NT2/D1 (cell line): ENCODE measurements at regions not wholly inside any gene's neighbourhood (a gene's known extent, or its start where the extent isn't known, plus 50 kb on each side); places are given as distances from the start of the nearest gene placed in this dataset.

Source experiments
- DNase-seq: peaks from one replicate; pipeline ENCODE4 v3.0.0-alpha.2; 2011; ENCODE audit warnings: low read depth, low spot score
- H3K27me3 ChIP-seq: 2 replicates; pipeline ENCODE4 v1.6.0; 2011; ENCODE audit warnings: mild to moderate bottlenecking; ENCODE audit not compliant: insufficient read length, insufficient read depth
- H3K36me3 ChIP-seq: 2 replicates; pipeline ENCODE4 v1.6.1; 2011; ENCODE audit warnings: mild to moderate bottlenecking, low read length, mixed read lengths; ENCODE audit not compliant: insufficient read depth, insufficient read length
- H3K4me1 ChIP-seq: 2 replicates; pipeline ENCODE4 v1.5.1; 2011; ENCODE audit not compliant: insufficient read depth, insufficient read length
- H3K4me3 ChIP-seq: 2 replicates; pipeline ENCODE4 v1.5.1; 2011; ENCODE audit warnings: low read depth; ENCODE audit not compliant: insufficient read length
- H3K9ac ChIP-seq: 2 replicates; pipeline ENCODE4 v1.6.0; 2011; ENCODE audit warnings: low read depth; ENCODE audit not compliant: insufficient read length
- H3K9me3 ChIP-seq: 2 replicates; pipeline ENCODE4 v1.5.1; 2011; ENCODE audit warnings: mild to moderate bottlenecking, low read length; ENCODE audit not compliant: insufficient read depth
- SUZ12 ChIP-seq: IDR thresholded peaks from 2 replicates; pipeline ENCODE4 v1.6.1; 2011; ENCODE audit not compliant: insufficient read length, insufficient read depth; ENCODE audit errors: extremely low read depth
- YY1 ChIP-seq: IDR thresholded peaks from 2 replicates; pipeline ENCODE4 v1.6.1; 2011; ENCODE audit not compliant: insufficient read length, insufficient read depth
- ZNF274 ChIP-seq: IDR thresholded peaks from 2 replicates; pipeline ENCODE4 v1.6.1; 2011; ENCODE audit warnings: mild to moderate bottlenecking, low read depth, low read length

GRCh38 chr6:40706178-40706577 lies 119.0 kb upstream of the LRFN2 start:
- Histone ChIP-seq H3K36me3 (no peaks in the 10 kb centered on the region), H3K4me1 (no peaks in the 10 kb centered on the region), H3K27me3 (no peaks in the 10 kb centered on the region), H3K9ac (no peak overlapping the region), H3K9me3 (peaks cover 9% of the 10 kb centered on the region), H3K4me3 (no peak overlapping the region)
- TF ChIP-seq SUZ12 (no peak), YY1 (no peak), ZNF274 (no peak)
- DNase-seq: no peak

GRCh38 chr6:40705354-40705753 lies 118.2 kb upstream of the LRFN2 start:
- peaks cover 9% of the 10 kb centered on the region for H3K9me3 ChIP-seq
- no peak overlapping the region for H3K9ac ChIP-seq
- no peak for TF ChIP-seq ZNF274
- no peak for TF ChIP-seq SUZ12
- TF ChIP-seq YY1: no peak
- H3K4me1 ChIP-seq: no peaks in the 10 kb centered on the region
- H3K4me3 ChIP-seq: no peak overlapping the region
- DNase-seq: no peak
- H3K36me3 ChIP-seq: no peaks in the 10 kb centered on the region
- no peaks in the 10 kb centered on the region for H3K27me3 ChIP-seq

GRCh38 chr6:40701352-40702007 lies 114.3 kb upstream of the LRFN2 start:
- no peak for TF ChIP-seq YY1
- no peak for TF ChIP-seq ZNF274
- TF ChIP-seq SUZ12: no peak
- Histone ChIP-seq H3K4me3 (no peak overlapping the region), H3K9ac (no peak overlapping the region), H3K9me3 (no peaks in the 10 kb centered on the region), H3K4me1 (no peaks in the 10 kb centered on the region), H3K36me3 (no peaks in the 10 kb centered on the region), H3K27me3 (no peaks in the 10 kb centered on the region)
- no peak for DNase-seq

- H3K9me3 ChIP-seq: no peaks in the 10 kb centered on the region
- H3K27me3 ChIP-seq: no peaks in the 10 kb centered on the region
- no peak overlapping the region for H3K9ac ChIP-seq
- no peaks in the 10 kb centered on the region for H3K36me3 ChIP-seq
- DNase-seq: no peak
- no peak overlapping the region for H3K4me3 ChIP-seq
- H3K4me1 ChIP-seq: no peaks in the 10 kb centered on the region
- TF ChIP-seq YY1: no peak
- TF ChIP-seq SUZ12: no peak
- TF ChIP-seq ZNF274: no peak
These were observed 112.9 kb upstream of the LRFN2 start for GRCh38 chr6:40700006-40700580.

- Histone ChIP-seq H3K9me3 (no peaks in the 10 kb centered on the region), H3K36me3 (no peaks in the 10 kb centered on the region), H3K4me1 (no peaks in the 10 kb centered on the region), H3K4me3 (no peak overlapping the region), H3K9ac (no peak overlapping the region), H3K27me3 (no peaks in the 10 kb centered on the region)
- TF ChIP-seq SUZ12 (no peak), YY1 (no peak), ZNF274 (no peak)
- no peak for DNase-seq
These were observed 108.7 kb upstream of the LRFN2 start for GRCh38 chr6:40695750-40696415.

GRCh38 chr6:40695114-40695513 lies 108.0 kb upstream of the LRFN2 start:
- no peaks in the 10 kb centered on the region for H3K9me3 ChIP-seq
- H3K9ac ChIP-seq: no peak overlapping the region
- peak; percentile 32 for DNase-seq
- H3K4me3 ChIP-seq: no peak overlapping the region
- no peaks in the 10 kb centered on the region for H3K36me3 ChIP-seq
- H3K4me1 ChIP-seq: no peaks in the 10 kb centered on the region
- no peaks in the 10 kb centered on the region for H3K27me3 ChIP-seq
- TF ChIP-seq YY1: no peak
- no peak for TF ChIP-seq SUZ12
- TF ChIP-seq ZNF274: no peak

- Histone ChIP-seq H3K36me3 (no peaks in the 10 kb centered on the region), H3K27me3 (no peaks in the 10 kb centered on the region), H3K9me3 (no peaks in the 10 kb centered on the region), H3K4me1 (no peaks in the 10 kb centered on the region), H3K9ac (no peak overlapping the region), H3K4me3 (no peak overlapping the region)
- no peak for TF ChIP-seq SUZ12
- TF ChIP-seq ZNF274: no peak
- TF ChIP-seq YY1: no peak
- no peak for DNase-seq
These were observed 106.6 kb upstream of the LRFN2 start for GRCh38 chr6:40693768-40694167.

- H3K9me3 ChIP-seq: no peaks in the 10 kb centered on the region
- no peak overlapping the region for H3K9ac ChIP-seq
- H3K4me3 ChIP-seq: no peak overlapping the region
- H3K36me3 ChIP-seq: no peaks in the 10 kb centered on the region
- no peaks in the 10 kb centered on the region for H3K27me3 ChIP-seq
- H3K4me1 ChIP-seq: no peaks in the 10 kb centered on the region
- TF ChIP-seq YY1 (no peak), SUZ12 (no peak), ZNF274 (no peak)
- DNase-seq: no peak
These were observed 105.2 kb upstream of the LRFN2 start for GRCh38 chr6:40692337-40692736.
